ENCODE measurements at regions not wholly inside any gene's neighbourhood (a gene's known extent, or its start where the extent isn't known, plus 50 kb on each side); places are given as distances from the start of the nearest gene placed in this dataset.
"Not testable (repeated sequence)": the region's sequence is repeated elsewhere in the genome, so short reads cannot be mapped to it uniquely, and the experiment has no call there.

DNA sequence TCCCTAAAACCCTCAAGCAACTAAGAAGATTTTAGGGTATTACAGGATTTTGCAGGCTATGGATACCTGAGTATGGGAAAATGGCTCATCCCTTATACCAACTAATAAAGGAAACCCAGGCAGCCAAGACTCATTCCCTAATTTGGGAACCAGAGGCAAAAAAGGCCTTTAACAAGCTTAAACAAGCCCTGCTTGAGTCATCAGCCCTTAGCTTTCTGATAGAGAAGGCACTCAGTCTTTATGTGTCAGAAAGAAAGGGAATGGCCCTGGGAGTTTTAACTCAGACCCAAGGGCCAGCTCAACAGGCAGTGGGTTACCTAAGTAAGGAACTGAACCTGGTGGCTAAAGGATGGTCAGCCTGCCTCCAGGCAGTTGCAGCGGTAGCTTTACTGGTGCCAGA lies 96.9 kb upstream of the RMP24 start:
- peaks cover 10% of the 10 kb centered on the region for H3K27me3 Mint-ChIP-seq

DNA sequence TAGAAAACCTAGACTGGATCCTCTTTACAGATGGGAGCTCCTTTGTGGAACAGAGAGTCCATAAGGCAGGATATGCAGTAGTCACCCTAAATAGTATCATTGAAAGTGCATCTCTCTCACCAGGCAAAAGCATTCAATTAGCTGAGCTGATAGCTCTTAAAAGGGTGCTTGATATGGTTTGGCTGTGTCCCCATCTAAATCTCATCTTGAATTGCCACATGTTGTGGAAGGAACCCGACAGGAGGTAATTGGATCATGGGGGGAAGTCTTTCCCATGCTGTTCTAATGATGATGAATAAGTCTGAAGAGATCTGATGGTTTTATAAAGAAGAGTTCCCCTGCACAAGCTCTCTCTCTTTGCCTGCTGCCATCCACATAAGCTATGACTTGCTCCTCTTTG lies 96.2 kb upstream of the RMP24 start:
- no peak overlapping the region for H3K27ac Mint-ChIP-seq
- H3K27me3 Mint-ChIP-seq, result peaks cover 4% of the 10 kb centered on the region
- no peak overlapping the region for H3K4me3 Mint-ChIP-seq
- H3K9me3 Mint-ChIP-seq, result no peaks in the 10 kb centered on the region
- no peaks in the 10 kb centered on the region for H3K36me3 Mint-ChIP-seq (ENCODE audit: low read depth)
- no peak for DNase-seq
- H3K4me1 Mint-ChIP-seq, result no peaks in the 10 kb centered on the region
- ATAC-seq, result no peak

More for the DNA sequence above, 96.9 kb upstream of the RMP24 start:
- H3K27ac Mint-ChIP-seq, result no peak overlapping the region
- no peaks in the 10 kb centered on the region for H3K4me1 Mint-ChIP-seq
- no peak for DNase-seq
- no peak for ATAC-seq
- H3K9me3 Mint-ChIP-seq, result no peaks in the 10 kb centered on the region
- H3K36me3 Mint-ChIP-seq (ENCODE audit: low read depth), result no peaks in the 10 kb centered on the region
- no peak overlapping the region for H3K4me3 Mint-ChIP-seq

- no peaks in the 10 kb centered on the region for H3K4me1 Mint-ChIP-seq
- H3K27ac Mint-ChIP-seq, result no peak overlapping the region
- no peak for ATAC-seq
- no peak overlapping the region for H3K4me3 Mint-ChIP-seq
- no peaks in the 10 kb centered on the region for H3K9me3 Mint-ChIP-seq
- DNase-seq, result no peak
- no peaks in the 10 kb centered on the region for H3K36me3 Mint-ChIP-seq (ENCODE audit: low read depth)
- H3K27me3 Mint-ChIP-seq, result peaks cover 2% of the 10 kb centered on the region
Measured at GRCh38 chr18:35880788-35881455, 91.6 kb upstream of the RMP24 start.

DNA sequence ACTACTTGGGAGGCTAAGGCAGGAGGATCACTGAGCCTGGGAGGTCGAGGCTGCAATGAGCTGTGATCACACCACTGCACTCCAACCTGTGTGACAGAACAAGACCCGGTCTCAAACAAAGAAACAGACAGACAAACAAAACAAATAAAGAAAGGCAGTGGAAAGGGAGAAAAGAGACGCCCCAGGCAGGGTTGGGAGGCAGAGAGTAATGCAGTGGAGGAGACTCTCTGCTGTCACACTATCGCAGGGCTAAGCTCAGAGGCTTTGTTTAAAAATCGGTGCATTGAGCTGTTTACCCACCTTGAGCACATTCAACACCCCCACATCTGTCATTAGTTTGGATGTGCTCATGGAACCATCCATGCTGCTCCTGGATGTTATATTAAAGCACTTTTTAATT lies 84.2 kb upstream of the RMP24 start:
- ATAC-seq, result no peak
- no peak overlapping the region for H3K4me3 Mint-ChIP-seq

DNA sequence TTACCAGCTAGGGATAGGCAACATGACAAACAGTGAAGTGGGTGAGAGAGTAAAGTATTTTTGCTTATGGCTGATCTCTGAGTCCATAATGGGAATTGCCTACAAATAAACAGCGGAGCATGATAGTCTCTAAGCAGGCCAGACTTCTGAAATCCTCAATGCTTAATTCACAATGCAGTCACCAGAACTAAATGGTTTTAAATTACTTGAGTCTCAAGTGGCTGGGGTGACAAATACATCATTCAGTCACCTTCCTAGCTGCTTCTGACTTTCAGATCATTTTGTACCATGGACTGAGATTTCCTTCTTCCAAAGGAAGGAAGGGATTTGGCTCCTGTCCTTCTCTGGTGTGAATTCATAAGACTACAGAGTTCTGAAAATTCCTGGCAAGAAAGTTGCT lies 82.8 kb upstream of the RMP24 start:
- no peaks in the 10 kb centered on the region for H3K36me3 Mint-ChIP-seq (ENCODE audit: low read depth)
- no peak for DNase-seq
- H3K4me3 Mint-ChIP-seq, result no peak overlapping the region
- no peaks in the 10 kb centered on the region for H3K4me1 Mint-ChIP-seq
- H3K27ac Mint-ChIP-seq, result no peak overlapping the region
- no peak for ATAC-seq
- H3K27me3 Mint-ChIP-seq, result peaks cover 6% of the 10 kb centered on the region
- H3K9me3 Mint-ChIP-seq, result peaks cover 17% of the 10 kb centered on the region

More for the DNA sequence above, 84.2 kb upstream of the RMP24 start:
- no peak overlapping the region for H3K27ac Mint-ChIP-seq
- H3K36me3 Mint-ChIP-seq (ENCODE audit: low read depth), result no peaks in the 10 kb centered on the region
- no peak for DNase-seq
- H3K4me1 Mint-ChIP-seq, result no peaks in the 10 kb centered on the region
- peaks cover 14% of the 10 kb centered on the region for H3K9me3 Mint-ChIP-seq
- H3K27me3 Mint-ChIP-seq, result peaks cover 4% of the 10 kb centered on the region

DNA sequence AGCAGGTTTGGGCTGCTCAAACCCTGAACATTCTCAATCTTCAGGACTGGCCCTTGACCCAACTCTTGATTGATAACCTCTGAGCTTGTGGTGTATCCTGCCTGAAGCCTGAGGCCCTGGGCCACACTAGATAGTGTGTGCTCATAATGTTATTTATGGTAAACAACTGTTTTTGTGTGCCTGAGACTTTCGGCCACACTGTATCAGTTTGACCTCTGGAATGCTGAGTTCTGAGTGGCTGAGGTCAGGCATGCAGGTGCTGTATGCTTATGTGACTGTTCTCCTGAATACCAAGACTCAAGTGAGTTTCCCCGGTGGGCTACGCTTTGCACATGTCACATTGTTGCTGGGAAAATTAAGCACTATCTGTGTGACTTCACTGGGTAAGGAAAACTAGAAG lies 82.2 kb upstream of the RMP24 start:
- H3K27ac Mint-ChIP-seq, result no peak overlapping the region
- DNase-seq, result no peak
- H3K36me3 Mint-ChIP-seq (ENCODE audit: low read depth), result no peaks in the 10 kb centered on the region
- ATAC-seq, result no peak
- H3K4me3 Mint-ChIP-seq, result no peak overlapping the region
- peaks cover 7% of the 10 kb centered on the region for H3K27me3 Mint-ChIP-seq
- H3K4me1 Mint-ChIP-seq, result no peaks in the 10 kb centered on the region
- H3K9me3 Mint-ChIP-seq, result peaks cover 17% of the 10 kb centered on the region

GRCh38 chr18:35892118-35892517 lies 80.4 kb upstream of the RMP24 start:
- no peaks in the 10 kb centered on the region for H3K4me1 Mint-ChIP-seq
- no peak for ATAC-seq
- peaks cover 17% of the 10 kb centered on the region for H3K9me3 Mint-ChIP-seq
- no peak for DNase-seq
- H3K4me3 Mint-ChIP-seq, result no peak overlapping the region
- no peak overlapping the region for H3K27ac Mint-ChIP-seq
- peaks cover 7% of the 10 kb centered on the region for H3K27me3 Mint-ChIP-seq
- H3K36me3 Mint-ChIP-seq (ENCODE audit: low read depth), result no peaks in the 10 kb centered on the region

DNA sequence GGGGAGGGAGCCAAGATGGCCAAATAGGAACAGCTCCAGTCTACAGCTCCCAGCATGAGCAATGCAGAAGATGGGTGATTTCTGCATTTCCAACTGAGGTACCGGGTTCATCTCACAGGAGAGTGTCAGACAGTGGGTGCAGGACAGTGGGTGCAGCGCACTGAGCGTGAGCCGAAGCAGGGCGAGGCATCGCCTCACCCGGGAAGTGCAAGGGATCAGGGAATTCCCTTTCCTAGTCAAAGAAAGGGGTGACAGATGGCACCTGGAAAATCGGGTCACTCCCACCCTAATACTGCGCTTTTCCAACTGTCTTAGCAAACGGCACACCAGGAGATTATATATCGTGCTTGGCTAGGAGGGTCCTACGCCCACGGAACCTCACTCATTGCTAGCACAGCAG lies 75.0 kb upstream of the RMP24 start:
- not testable (repeated sequence) for DNase-seq; H3K27me3 Mint-ChIP-seq; H3K9me3 Mint-ChIP-seq; H3K27ac Mint-ChIP-seq; ATAC-seq; H3K36me3 Mint-ChIP-seq (ENCODE audit: low read depth); H3K4me1 Mint-ChIP-seq; H3K4me3 Mint-ChIP-seq

GRCh38 chr18:35904389-35905037 lies 68.0 kb upstream of the RMP24 start:
- DNase-seq (no peak), ATAC-seq (no peak)
- H3K27me3 Mint-ChIP-seq, result peaks cover 4% of the 10 kb centered on the region
- no peaks in the 10 kb centered on the region for H3K36me3 Mint-ChIP-seq (ENCODE audit: low read depth)
- H3K27ac Mint-ChIP-seq, result no peak overlapping the region
- H3K4me3 Mint-ChIP-seq, result no peak overlapping the region
- H3K4me1 Mint-ChIP-seq, result no peaks in the 10 kb centered on the region
- H3K9me3 Mint-ChIP-seq, result no peaks in the 10 kb centered on the region

GRCh38 chr18:35905436-35905835 lies 67.0 kb upstream of the RMP24 start:
- peaks cover 3% of the 10 kb centered on the region for H3K27me3 Mint-ChIP-seq
- ATAC-seq (no peak), DNase-seq (no peak)
- no peaks in the 10 kb centered on the region for H3K36me3 Mint-ChIP-seq (ENCODE audit: low read depth)
- no peaks in the 10 kb centered on the region for H3K4me1 Mint-ChIP-seq
- H3K27ac Mint-ChIP-seq, result no peak overlapping the region
- H3K9me3 Mint-ChIP-seq, result no peaks in the 10 kb centered on the region
- no peak overlapping the region for H3K4me3 Mint-ChIP-seq

DNA sequence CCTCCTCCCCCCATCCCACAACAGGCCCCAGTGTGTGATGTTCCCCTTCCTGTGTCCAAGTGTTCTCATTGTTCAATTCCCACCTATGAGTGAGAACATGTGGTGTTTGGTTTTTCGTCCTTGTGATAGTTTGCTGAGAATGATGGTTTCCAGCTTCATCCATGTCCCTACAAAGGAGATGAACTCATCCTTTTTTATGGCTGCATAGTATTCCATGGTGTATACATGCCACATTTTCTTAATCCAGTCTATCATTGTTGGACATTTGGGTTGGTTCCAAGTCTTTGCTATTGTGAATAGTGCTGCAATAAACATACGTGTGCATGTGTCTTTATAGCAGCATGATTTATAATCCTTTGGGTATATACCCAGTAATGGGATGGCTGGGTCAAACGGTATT lies 66.2 kb upstream of the RMP24 start:
- H3K36me3 Mint-ChIP-seq (ENCODE audit: low read depth); H3K4me1 Mint-ChIP-seq; H3K4me3 Mint-ChIP-seq; DNase-seq; ATAC-seq; H3K27ac Mint-ChIP-seq; H3K9me3 Mint-ChIP-seq; H3K27me3 Mint-ChIP-seq: not testable (repeated sequence)

GRCh38 chr18:35910327-35910726 lies 62.2 kb upstream of the RMP24 start:
- no peak for ATAC-seq

GRCh38 chr18:35912332-35912731 lies 60.1 kb upstream of the RMP24 start:
- H3K27me3 Mint-ChIP-seq, result peaks cover 4% of the 10 kb centered on the region
- DNase-seq, result no peak
- no peaks in the 10 kb centered on the region for H3K9me3 Mint-ChIP-seq
- no peak for ATAC-seq
- no peak overlapping the region for H3K4me3 Mint-ChIP-seq
- no peak overlapping the region for H3K27ac Mint-ChIP-seq
- no peaks in the 10 kb centered on the region for H3K36me3 Mint-ChIP-seq (ENCODE audit: low read depth)
- peaks cover 2% of the 10 kb centered on the region for H3K4me1 Mint-ChIP-seq

More at GRCh38 chr18:35910327-35910726, 62.2 kb upstream of the RMP24 start:
- no peaks in the 10 kb centered on the region for H3K36me3 Mint-ChIP-seq (ENCODE audit: low read depth)
- no peaks in the 10 kb centered on the region for H3K9me3 Mint-ChIP-seq
- H3K27ac Mint-ChIP-seq, result no peak overlapping the region
- peaks cover 4% of the 10 kb centered on the region for H3K27me3 Mint-ChIP-seq
- no peak for DNase-seq
- no peak overlapping the region for H3K4me3 Mint-ChIP-seq
- no peaks in the 10 kb centered on the region for H3K4me1 Mint-ChIP-seq

DNA sequence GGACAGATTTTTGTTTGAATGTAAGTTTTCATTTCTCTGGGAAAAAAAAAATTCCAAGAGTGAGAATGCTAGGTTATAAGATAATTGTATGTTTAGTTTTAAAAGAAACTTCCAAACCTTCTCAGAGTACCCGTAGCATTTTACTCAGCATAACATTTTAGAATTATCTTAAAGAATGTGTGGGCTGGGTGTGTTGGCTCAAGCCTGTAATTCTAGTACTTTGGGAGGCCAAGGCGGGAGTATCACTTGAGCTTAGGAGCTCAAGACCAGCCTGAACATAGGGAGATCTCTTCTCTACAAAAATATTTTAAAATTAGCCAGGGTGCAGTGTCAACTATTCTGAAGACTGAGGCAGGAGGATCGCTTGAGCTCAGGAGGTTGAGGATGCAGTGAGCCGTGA lies 57.4 kb upstream of the RMP24 start:
- H3K4me3 Mint-ChIP-seq, result no peak overlapping the region
- ATAC-seq, result no peak
- H3K9me3 Mint-ChIP-seq, result no peaks in the 10 kb centered on the region

GRCh38 chr18:35917043-35917442 lies 55.4 kb upstream of the RMP24 start:
- Mint-ChIP-seq H3K27ac (no peak overlapping the region), H3K27me3 (peaks cover 8% of the 10 kb centered on the region), H3K9me3 (no peaks in the 10 kb centered on the region), H3K4me1 (peaks cover 2% of the 10 kb centered on the region), H3K4me3 (no peak overlapping the region), H3K36me3 (ENCODE audit: low read depth) (no peaks in the 10 kb centered on the region)
- ATAC-seq (no peak), DNase-seq (no peak)

More for the DNA sequence above, 57.4 kb upstream of the RMP24 start:
- H3K27me3 Mint-ChIP-seq, result peaks cover 6% of the 10 kb centered on the region
- DNase-seq, result no peak
- H3K27ac Mint-ChIP-seq, result no peak overlapping the region
- no peaks in the 10 kb centered on the region for H3K36me3 Mint-ChIP-seq (ENCODE audit: low read depth)
- H3K4me1 Mint-ChIP-seq, result peaks cover 2% of the 10 kb centered on the region

Measured in activated naive CD8-positive, alpha-beta T cell treated with anti-CD3 and anti-CD28 coated beads, Interleukin-2, amount 50 U/mL, for 24 hours (primary cell).